ENCODE measurements at regions not wholly inside any gene's neighbourhood (a gene's known extent, or its start where the extent isn't known, plus 50 kb on each side); places are given as distances from the start of the nearest gene placed in this dataset.

DNA sequence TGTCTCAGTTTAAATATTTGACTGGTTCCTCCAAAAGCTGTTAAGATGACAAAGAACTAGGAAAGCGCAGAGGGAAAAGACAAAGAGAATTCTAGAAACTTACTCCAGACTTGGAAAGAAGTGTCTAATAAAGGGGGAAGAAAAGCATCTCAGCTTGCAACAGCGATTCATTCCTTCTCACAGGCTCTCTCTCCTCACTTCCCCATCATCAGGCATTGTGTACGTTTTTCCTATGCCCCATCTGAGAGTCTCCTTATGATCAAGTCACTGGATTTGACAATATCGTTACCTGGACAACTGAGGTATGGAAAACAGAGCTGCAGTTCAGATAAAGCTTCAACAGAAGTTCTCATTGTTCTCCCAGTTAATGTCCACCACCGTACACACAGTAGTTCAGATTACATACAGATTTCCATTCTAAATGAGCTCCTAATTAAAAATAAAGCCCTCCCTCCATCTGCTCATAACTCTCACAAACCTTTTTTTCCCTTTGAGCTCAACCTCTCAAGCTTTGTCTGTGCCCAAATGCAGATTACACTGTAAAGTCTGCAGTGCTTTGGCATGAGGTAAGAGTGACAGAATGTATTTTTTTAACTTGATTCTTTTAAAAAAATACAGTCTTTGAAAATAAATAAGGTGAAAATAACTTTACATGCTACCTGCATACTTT is 254.4 kb upstream of the THBS1 start:
- no peak for DNase-seq

DNA sequence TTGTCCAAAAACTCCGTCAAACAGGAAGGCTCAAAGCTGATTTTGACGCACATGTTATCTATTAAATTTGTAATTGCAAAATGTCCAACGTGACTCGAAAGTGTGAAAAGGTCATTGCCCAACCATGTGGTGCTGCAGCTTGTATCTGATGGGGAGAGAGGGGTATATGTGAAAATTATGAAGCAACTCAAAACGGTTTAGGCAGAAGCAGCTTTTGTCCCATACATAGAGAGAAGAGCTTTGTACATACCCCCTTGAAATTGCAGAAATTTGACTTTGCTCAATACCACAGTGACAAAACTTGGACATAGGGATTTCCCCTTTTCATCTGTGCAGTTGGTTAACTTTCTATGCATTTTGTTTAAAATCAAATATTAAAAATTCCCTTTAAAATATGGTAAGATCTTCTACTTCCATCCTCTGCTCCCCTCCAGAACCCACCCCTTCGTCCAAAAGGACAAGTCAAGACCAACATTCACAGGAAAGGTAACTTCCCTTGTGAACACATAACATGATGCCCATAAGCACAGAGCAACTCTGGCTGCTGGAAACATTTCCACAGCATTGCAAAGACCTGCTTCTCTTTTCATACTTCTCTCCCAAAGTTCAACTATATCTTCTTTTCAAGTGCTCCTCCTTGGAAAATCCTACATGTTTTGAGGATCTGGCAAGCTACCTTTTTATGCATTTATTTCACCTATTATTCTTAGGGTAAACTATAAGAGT is 253.7 kb upstream of the THBS1 start:
- no peak for DNase-seq

DNA sequence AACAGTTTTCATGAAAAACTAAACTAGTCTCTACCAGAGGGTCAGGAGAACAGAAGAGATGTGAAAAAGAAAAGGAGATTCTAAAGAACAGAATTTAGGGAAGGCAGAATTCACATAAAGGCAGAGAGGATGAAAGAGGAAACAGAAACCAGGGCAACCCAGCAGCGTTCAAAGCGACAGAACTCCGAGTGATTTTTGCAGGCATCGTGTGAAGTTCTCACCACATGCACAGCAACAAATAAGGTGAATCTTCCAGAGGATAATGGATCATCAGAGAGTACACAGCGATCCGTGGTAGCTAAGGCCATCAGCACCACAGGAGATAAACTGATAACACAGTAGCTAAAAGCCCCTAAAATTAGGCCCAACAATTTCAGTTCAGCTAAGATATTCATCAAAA is 250.8 kb upstream of the THBS1 start:
- no peak for DNase-seq

DNA sequence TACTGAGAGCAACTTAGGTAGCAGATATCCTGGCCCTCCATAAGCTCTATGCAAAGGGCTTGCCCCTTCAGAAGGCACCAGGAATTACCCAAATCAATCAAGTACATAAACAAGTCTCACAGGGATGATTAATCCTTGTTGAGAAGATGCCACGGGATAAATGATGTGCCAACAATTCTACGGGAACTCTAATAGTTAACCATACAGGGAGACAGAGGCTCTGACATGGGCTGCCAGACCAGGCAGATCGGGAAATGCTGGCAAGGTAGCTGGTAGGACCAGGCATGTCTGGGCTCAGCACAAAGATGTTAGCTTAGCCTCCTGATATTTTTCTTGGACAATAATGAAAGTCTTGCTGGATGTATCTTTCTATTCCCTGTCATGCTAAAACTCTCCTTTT is 249.3 kb upstream of the THBS1 start:
- DNase-seq = no peak

DNA sequence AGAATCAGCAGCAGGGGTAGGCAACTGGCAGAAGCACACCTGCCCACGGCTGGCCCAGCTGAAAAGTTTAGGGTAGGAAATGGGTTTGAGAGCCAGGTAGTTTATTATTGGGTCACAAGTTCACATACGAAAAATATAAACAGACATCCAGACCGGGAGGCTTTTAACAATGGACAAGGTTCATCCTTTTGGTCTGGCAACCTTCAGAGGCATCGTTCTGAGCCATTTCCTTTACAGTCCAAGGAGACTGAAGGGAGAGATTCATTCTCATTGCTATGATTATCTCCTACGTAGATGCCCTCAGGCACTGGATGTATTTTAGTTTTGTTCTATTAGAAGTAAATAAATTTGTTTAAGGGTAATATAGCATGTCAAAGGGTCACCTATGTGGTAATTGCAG is 248.0 kb upstream of the THBS1 start:
- no peak for DNase-seq

DNA sequence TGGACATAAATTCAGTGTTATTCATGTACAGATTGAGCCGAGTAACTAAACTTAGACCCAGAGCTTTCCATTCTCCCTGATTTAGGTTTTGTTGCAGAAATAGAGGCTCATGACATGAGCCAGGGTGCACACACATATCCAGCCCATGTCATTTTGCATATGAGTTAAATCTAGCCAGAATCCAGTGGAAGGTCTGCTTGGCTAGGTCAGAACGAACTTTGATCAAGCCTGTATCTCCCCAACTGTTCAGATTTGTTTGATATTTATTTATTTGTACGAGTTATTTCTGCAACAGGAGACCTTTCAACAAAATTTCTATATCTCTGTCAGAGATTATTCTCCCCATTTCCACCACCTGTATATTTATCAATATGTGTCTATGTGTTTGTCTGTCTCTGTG is 247.5 kb upstream of the THBS1 start:
- DNase-seq = no peak

DNA sequence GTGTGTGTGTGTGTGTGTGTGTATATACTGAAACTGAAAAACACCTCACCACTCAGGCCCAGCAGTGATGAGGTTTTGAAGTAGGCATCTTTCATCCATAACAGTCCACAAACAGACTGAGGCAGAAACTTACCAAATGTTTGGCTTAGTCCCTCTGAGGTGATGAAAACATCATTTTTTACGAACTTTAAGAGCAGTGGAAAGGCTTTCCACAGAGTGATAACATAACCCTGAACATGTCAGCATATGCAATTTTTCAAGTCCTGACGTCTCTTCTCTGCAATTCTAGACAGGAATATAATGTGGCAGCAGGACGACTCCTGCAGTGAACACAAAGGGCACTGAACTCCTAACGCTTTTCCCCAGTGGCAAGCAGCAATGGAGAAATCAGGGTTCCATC is 247.0 kb upstream of the THBS1 start:
- no peak for DNase-seq

DNA sequence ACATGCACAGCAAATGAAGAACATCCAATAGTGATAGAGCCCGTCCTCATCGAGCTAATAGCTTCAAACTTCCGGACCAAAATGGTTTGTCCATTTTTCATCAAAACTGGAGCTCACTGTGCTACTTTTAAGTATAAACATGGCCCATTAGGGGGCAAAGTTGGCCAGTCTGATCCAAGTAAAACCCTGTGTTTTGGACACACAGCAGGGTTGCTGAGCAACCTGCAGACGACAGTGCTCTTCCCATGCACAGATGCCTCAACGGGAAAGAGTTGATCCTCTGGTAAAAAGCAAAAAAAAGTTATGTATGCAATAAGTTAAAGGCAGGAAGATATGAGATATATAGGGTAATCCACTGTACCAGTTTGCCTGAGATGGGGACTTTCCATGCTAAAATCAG is 244.0 kb upstream of the THBS1 start:
- DNase-seq = no peak

DNA sequence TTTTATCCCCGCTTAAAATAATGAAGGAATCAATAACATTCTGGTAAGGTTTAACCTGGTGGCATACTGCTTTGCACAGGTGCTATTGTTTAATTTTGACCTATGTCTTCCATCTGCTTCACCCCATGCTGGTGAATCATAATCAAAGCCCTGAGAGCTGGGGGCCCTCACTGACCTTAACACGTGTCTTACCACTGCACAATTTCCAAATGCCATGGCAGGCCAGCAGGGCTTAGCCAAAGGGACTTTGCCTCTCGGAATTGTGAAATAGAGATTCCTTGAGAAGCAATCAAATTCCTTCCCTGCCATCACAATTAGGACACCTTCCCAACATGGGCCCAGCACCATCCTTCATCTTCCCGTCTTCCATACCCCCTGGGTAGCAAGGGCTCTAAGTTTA is 242.6 kb upstream of the THBS1 start:
- DNase-seq = no peak

DNA sequence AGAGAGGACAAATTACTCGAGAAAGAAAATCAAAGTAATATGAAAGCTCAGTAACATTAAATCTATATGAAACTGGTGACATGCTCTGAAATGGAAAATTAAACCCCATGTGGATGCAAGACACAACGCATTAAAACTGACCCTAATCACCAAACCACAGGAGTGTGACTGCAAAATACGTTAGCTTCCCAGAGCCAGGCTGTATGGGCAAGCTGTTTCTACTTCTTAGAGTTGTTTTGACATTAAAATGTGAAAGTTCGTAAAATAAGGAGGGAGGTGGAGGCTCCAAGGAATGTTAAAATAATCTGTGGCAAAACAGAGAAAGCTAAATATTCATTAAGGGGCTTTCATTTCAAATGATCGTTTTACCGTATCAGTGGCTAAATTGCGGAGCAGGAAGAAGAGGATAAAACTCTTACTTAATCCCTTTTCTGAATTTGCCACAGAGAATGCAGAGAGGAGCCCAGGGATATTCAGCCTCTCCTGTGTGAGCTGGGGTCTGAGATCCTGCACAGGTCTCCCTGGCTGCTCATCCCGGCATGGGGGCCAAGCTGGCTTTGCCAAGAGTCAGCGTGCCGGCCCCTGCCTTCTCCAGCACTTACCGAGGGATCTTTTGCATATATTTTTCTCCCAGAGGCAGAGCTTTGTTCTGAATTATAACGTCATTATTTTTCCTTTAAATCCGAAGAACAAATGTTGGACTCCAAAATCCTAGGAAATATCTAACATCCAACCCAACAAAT is 239.8 kb upstream of the THBS1 start:
- no peak for DNase-seq

DNA sequence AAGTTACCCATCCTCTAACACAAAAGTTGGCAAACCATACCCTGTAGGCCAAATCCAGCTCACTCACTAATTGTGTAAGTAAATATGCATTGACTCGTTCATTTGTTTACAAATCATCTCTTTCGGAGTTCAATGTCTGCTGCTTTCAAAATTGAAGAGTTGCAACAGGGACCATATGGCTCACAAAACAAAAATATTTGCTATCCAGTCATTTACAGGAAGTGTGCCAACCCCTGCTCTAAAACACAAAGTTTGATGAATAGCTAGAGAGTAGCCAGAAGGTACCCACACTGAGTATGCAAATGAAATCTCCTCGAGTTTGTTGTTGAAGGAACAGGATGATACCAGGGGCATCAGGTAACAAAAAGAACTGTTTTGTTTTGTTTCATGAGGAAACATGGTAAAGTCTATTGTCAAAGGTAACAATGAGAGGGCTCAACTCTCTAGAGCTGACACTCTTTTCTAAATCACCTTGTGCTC is 236.2 kb upstream of the THBS1 start:
- no peak for DNase-seq

DNA sequence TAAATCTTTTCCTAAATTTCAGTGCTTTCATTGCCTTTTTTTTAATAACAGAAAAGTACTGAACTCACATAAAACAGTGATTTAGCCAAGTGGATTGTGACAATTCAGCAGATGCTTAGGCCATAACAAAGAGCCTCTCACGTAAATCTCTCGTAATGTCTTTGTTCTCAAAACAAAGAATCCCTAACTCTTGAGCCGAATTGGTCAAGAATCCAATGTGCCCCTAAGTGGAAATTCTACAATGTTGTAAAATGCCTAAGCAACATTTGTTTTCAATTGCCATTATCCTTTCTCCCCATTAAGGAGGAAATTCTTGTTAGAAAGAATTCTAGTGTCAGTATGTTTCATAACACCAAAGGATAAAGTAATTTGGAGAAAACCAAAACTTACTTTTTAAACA is 235.7 kb upstream of the THBS1 start:
- no peak for DNase-seq

DNA sequence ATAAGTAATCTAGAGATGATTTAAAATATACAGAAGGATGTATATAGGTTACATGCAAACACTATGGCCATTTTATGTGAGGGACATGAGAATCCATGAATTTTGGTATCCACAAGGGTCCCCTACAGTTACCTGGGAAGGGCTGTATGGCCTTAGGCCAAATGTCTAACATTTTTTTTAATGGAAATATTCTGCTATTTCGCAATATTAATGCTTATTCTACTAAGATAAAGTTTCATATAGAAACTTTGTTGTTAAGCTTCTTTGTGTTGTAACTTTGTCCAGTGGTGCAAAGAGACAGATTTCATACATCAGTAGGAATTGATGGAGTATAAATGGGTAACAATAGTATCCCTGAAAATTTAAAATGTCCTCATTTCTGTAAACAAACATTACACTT is 233.4 kb upstream of the THBS1 start:
- no peak for DNase-seq

DNA sequence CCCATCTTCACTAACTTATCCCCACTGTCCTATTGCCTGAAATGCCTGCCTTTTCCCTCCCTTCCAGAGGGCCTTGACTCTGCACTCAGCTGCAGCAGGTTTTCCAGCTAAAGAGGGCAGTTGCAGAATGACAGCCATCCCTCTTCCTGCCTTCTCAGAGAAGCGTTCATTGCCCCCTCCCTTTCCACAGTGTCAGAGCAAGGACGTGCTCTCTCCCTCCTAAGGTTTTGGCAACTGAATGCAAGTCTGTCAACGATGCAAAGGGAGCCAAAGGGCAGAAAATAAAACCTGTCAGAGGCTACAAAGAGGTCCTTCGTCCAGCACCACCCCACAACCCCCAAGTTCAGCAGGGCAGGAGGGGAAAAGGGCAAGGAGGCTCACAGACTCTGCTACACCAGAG is 230.1 kb upstream of the THBS1 start:
- DNase-seq = no peak

DNA sequence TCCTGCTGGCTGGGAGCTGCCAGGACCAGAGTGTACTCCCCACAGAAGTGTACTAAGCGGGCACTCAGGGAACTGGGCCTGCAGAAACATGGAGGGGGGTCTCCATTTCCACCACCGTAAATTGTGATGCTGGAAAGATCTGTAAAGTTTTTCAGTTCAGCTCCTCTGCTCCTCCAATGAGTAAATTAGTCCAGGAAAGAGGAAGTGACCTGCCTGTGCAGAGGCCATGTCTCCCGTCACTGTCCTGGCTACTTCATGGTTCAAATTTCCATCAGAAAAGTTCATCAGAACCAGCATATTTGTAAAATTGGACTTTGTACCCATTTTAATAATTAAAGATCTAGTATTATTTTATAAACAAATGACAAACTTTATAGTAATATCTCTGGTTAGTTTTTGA is 226.7 kb upstream of the THBS1 start:
- no peak for DNase-seq

DNA sequence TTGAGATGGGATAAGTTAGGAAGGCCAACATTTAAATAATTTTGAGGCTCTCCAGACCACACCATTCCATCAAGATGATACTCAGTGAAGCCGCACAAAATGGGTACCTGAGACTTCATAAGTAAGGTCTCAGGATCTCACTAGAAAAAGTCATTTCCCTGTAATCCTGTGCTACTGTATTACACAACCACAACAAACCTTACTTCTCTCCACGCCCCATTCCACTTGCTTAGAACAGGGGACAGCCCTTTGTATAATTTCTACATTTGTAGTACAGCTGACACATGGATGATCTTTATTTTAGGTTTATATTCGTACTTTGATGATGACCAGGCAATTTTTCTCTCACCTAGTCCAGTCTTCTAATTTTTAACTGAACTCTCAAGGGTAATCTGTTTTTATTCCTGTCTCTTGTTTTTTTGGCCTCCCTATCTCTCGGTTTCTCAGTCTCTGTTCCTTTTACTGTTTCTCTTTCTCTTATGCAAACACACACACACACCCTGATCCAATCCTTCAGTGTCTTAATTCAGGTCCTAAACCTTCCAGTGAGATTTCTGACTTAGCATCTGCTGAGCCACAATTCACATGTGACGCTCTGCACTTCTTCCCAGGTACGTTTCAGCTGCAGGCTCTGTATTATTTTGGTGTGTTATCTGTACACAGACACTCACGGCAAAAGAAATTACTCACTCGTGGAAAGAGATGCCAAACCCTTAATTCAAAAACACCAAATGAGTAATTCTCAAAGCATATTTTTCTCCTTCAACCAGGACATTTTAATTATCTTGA is 223.2 kb upstream of the THBS1 start:
- no peak for DNase-seq

DNA sequence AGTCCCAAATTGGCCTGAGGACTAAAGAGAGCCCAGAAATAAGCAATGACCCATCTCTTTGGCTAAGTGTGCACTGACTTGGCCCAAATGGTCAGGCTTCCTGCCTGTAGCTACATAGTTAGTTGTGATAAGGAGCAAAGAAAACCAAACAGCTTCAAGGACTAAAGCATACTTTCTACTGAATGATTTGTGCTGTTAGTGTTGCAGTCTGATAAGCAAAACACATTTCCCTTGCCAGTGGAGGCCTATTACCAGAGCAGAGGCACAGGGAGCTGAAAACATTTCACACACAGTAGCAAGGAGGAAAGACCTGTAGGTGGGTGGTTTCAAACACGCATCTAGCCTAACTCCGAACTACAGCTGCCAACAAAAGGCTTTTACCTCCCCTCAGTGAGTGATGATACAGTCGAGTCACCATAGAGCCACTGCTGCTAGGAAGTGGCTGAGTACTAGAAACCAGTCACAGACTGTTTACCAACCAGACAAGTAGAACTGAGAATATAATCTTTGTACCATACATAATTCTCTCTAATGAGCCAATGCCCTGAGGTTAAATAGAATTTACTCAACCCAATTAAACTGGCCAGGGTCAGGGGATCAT is 222.3 kb upstream of the THBS1 start:
- DNase-seq = no peak

DNA sequence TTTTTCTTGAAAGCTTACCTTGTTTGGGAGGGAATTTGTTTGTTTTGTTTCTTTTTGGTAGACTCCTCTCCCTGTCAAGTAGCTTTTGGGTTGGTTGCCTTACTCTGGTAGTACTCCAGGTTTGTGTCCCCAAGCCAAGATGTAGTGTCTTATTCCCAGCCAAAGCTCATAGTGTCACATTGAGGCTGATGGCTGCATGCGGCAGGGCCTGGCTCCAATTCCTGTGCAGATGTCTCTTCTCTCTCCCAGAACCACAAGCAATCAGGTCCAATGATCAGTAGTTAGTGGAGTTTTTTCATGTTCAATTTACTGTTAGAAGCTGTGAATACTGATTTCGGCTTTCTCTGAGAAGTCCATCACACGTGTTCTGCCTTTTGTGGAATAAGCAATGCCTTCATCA is 221.1 kb upstream of the THBS1 start:
- DNase-seq = no peak

DNA sequence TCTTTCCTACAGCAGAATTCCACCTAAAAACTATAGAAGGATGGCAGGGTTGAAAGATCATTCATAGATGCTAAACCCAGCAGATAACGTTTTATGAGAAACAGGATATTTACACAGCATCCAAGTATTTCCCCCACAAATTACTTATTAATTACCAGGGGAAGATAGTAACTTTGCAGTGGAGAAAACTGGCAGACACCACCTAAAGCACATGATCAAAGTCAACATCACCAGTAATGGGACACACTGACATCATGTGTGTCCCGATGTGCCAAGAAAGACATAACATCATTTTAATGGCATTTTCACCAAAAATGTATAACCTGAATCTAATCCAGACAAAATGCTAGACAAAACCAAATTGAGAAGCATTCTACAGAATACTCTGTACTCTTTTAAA is 220.4 kb upstream of the THBS1 start:
- DNase-seq = no peak

DNA sequence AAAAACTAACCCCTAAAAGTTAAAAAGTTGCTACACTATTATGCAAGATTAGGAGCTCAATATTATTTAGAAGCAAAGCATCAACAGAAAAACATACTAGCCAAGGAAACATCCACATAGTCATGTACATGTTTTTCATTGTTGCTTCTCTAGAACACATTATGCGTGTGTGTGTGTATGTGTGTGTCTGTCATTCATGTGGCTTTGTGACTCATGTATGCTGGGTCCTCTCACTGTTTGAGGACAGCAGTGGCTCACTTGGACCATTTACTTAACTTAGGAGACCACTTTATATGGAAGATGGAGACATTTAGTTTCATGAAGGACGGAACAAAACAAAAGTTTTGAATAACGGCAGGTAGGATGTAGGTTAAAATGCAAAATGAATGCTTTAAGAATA is 219.4 kb upstream of the THBS1 start:
- no peak for DNase-seq

DNA sequence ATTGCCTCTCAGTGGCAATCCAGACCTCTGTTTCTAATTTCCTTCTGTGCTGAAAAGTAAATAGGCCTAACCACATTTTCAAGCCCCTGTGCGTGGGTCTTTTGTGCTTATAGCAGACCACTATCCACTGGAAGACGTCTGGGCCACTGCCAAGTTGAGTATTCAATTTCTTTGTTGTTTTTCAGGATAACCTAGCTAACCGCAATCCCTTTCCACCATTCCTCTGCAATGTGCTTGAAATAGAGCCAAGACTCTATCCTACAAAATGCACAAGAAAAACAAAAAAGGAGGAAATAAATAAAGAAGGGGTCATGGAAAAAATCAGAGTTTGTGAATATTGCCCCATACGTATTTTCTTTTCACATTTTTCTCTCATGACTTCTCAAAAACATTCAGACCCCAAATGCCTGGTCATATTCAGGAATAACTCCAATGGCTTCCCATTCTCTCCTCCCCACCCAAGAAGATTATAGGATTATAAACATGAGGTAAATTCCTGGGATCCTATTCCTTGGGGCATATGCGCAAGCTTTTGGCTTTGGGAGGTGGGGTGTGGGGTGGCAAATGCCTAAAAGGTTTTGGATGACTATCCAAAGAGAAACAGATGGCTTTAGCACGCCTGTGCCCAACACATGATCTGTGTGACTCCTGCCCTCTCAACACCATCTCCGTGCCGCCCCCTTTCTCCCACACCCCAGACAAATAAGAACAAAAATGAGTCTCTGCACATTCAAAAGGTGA is 217.9 kb upstream of the THBS1 start:
- no peak for DNase-seq

Data from central memory CD4-positive, alpha-beta T cell (primary cell).